Fibroblast of lung (primary cell): ENCODE measurements at regions not wholly inside any gene's neighbourhood (a gene's known extent, or its start where the extent isn't known, plus 50 kb on each side); places are given as distances from the start of the nearest gene placed in this dataset.

ENCODE experiments used
- DNase-seq, 2 donors: peaks; one replicate each; pipeline versions ENCODE4 v3.0.0 to v3.0.0-alpha.2; 2010; ENCODE audit warnings: low read depth in 2 of 2
- H2AFZ ChIP-seq: 2 replicates; pipeline ENCODE4 v1.5.1; 2012; ENCODE audit warnings: low read length, control low read depth, inconsistent platforms
- H3K27ac ChIP-seq: 2 replicates; pipeline ENCODE4 v1.5.1; 2011; ENCODE audit warnings: low read length, control low read depth; ENCODE audit not compliant: insufficient read depth
- H3K27me3 ChIP-seq: 2 replicates; pipeline ENCODE4 v1.5.1; 2011; ENCODE audit warnings: mild to moderate bottlenecking, low read length; ENCODE audit not compliant: control insufficient read depth, insufficient read depth
- H3K36me3 ChIP-seq: 2 replicates; pipeline ENCODE4 v1.5.1; 2011; ENCODE audit warnings: low read length; ENCODE audit not compliant: control insufficient read depth, insufficient read depth
- H3K4me1 ChIP-seq: 2 replicates; pipeline ENCODE4 v1.5.1; 2011; ENCODE audit warnings: low read length; ENCODE audit not compliant: control insufficient read depth, insufficient read depth; ENCODE audit errors: extremely low read depth
- H3K4me2 ChIP-seq: 2 replicates; pipeline ENCODE4 v1.5.1; 2011; ENCODE audit warnings: low read length, control low read depth; ENCODE audit not compliant: insufficient read depth; ENCODE audit errors: extremely low read depth
- H3K4me3 ChIP-seq, 4 experiments: fragments of 200-600 bp in 1 of 4; sonication (generic) in 1 of 4; replicated peaks in 1 of 4; 2 replicates each; pipeline ENCODE4 v1.5.1; 2011 to 2016; ENCODE audit warnings: low read length in 4 of 4, low read depth in 3 of 4, mild to moderate bottlenecking in 3 of 4, control low read depth in 2 of 4, inconsistent platforms in 1 of 4, mixed read lengths in 1 of 4; ENCODE audit not compliant: insufficient read depth in 1 of 4; ENCODE audit errors: control extremely low read depth in 1 of 4
- H3K79me2 ChIP-seq: 2 replicates; pipeline ENCODE4 v1.5.1; 2012; ENCODE audit warnings: mild to moderate bottlenecking, low read length, inconsistent platforms; ENCODE audit not compliant: control insufficient read depth, insufficient read depth
- H3K9ac ChIP-seq: 2 replicates; pipeline ENCODE4 v1.5.1; 2011; ENCODE audit warnings: mild to moderate bottlenecking, low read length, control low read depth; ENCODE audit not compliant: insufficient read depth
- H3K9me3 ChIP-seq: 2 replicates; pipeline ENCODE4 v1.5.1; 2012; ENCODE audit warnings: low read depth, low read length; ENCODE audit not compliant: control insufficient read depth, insufficient read depth
- H4K20me1 ChIP-seq: 2 replicates; pipeline ENCODE4 v1.5.1; 2011; ENCODE audit warnings: low read length; ENCODE audit not compliant: control insufficient read depth, insufficient read depth; ENCODE audit errors: extremely low read depth
- EZH2 ChIP-seq: IDR thresholded peaks from 2 replicates; pipeline ENCODE4 v1.5.1; 2012; ENCODE audit warnings: low read length, control low read depth, mild to moderate bottlenecking; ENCODE audit errors: missing control alignments
- TF ChIP-seq, protein P1 (sequence below), 2 donors: IDR thresholded peaks in 1 of 2; conservative IDR thresholded peaks in 1 of 2; 1 replicate in 1 of 2; 2 replicates in 1 of 2; pipeline ENCODE4 v1.5.1; 2011 to 2012; ENCODE audit warnings: low read length in 2 of 2, control low read depth in 1 of 2, inconsistent platforms in 1 of 2, low read depth in 1 of 2, mild to moderate bottlenecking in 1 of 2

DNA sequence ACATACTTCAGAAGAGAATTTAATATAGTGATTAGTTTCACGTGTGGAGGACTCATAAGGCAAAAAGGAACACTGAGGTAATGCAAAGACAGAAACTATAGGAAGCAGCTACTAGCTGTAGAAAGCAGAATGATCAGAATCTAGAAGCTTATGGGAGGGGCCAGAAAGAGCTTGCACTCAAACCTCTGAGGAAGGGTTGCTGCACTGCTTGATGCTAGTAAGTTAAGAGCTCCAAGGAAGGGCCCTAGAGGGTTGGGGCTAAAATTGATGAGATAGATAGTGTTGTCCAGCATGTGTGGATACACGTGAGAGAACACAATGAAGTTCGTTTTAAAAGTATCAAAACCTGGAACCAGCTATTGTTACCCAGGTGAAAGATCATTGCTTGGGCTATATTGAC lies 311.1 kb downstream of the SLC6A15 start:
- DNase-seq: no peak
- no peaks in the 10 kb centered on the region for H3K36me3 ChIP-seq
- no peak overlapping the region for H3K4me2 ChIP-seq
- H3K4me1 ChIP-seq: no peaks in the 10 kb centered on the region
- H3K27ac ChIP-seq: no peak overlapping the region
- H2AFZ ChIP-seq: no peak overlapping the region
- H3K4me3 ChIP-seq: no peak overlapping the region
- H3K27me3 ChIP-seq: no peaks in the 10 kb centered on the region
- TF ChIP-seq, protein P1, sequence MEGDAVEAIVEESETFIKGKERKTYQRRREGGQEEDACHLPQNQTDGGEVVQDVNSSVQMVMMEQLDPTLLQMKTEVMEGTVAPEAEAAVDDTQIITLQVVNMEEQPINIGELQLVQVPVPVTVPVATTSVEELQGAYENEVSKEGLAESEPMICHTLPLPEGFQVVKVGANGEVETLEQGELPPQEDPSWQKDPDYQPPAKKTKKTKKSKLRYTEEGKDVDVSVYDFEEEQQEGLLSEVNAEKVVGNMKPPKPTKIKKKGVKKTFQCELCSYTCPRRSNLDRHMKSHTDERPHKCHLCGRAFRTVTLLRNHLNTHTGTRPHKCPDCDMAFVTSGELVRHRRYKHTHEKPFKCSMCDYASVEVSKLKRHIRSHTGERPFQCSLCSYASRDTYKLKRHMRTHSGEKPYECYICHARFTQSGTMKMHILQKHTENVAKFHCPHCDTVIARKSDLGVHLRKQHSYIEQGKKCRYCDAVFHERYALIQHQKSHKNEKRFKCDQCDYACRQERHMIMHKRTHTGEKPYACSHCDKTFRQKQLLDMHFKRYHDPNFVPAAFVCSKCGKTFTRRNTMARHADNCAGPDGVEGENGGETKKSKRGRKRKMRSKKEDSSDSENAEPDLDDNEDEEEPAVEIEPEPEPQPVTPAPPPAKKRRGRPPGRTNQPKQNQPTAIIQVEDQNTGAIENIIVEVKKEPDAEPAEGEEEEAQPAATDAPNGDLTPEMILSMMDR (conservative IDR thresholded peaks at IDR 0.05 in 1 of 2, IDR thresholded peaks at IDR 0.05 in 1 of 2; ENCODE audit: low read depth in 1 of 2, low read length in 2 of 2): no peak
- TF ChIP-seq EZH2: no peak
- no peaks in the 10 kb centered on the region for H4K20me1 ChIP-seq
- H3K9ac ChIP-seq: no peak overlapping the region
- no peaks in the 10 kb centered on the region for H3K79me2 ChIP-seq
- H3K9me3 ChIP-seq: no peaks in the 10 kb centered on the region

DNA sequence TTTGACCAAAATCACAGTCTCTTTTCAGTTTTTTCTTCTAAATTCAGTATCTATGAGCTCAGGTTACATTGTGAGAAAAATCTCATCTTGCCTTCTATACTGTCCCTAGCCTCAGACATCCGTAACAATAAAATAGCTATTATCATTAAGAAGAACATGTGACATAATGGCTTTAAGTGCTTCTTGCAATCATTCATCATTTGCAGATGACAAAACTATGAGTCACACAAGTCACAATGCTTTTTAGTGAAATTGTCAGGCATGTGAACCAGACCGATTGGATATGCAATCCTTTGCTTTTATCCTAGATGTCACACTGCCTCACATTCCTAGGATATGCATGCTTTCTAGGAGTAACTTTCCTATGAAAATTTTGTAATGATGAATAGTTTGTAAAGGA lies 313.1 kb downstream of the SLC6A15 start:
- no peaks in the 10 kb centered on the region for H3K9me3 ChIP-seq
- H3K27ac ChIP-seq: no peak overlapping the region
- no peak for TF ChIP-seq EZH2
- TF ChIP-seq, protein P1 (conservative IDR thresholded peaks at IDR 0.05 in 1 of 2, IDR thresholded peaks at IDR 0.05 in 1 of 2; ENCODE audit: low read depth in 1 of 2, low read length in 2 of 2): no peak
- H3K4me3 ChIP-seq: no peak overlapping the region
- H3K4me1 ChIP-seq: no peaks in the 10 kb centered on the region
- no peaks in the 10 kb centered on the region for H4K20me1 ChIP-seq
- no peak overlapping the region for H3K9ac ChIP-seq
- H3K36me3 ChIP-seq: no peaks in the 10 kb centered on the region
- no peaks in the 10 kb centered on the region for H3K79me2 ChIP-seq
- H2AFZ ChIP-seq: no peak overlapping the region
- no peak overlapping the region for H3K4me2 ChIP-seq
- peak; percentile 8 to 48 for DNase-seq
- no peaks in the 10 kb centered on the region for H3K27me3 ChIP-seq

DNA sequence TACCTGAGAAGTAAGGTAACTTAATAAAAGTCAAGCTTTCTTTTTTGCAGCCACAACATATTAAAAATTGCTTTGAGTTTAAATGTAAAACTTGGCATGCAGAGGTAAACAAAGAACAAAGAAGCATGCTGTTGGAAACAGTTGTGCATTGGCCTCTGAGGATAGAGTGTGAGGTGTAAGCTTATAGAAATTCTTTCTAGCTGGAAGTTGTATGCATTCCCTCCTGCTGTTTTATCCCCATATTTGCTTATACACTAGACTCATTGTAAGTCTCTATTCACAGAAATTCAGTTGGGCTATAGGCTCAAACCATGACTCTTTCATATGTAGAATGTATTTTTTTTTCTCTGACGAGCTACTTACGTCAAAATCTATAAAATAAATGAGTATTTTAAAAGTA lies 316.3 kb downstream of the SLC6A15 start:
- no peaks in the 10 kb centered on the region for H3K27me3 ChIP-seq
- H2AFZ ChIP-seq: no peak overlapping the region
- no peaks in the 10 kb centered on the region for H3K79me2 ChIP-seq
- H3K4me1 ChIP-seq: no peaks in the 10 kb centered on the region
- no peak overlapping the region for H3K4me2 ChIP-seq
- no peak for TF ChIP-seq EZH2
- TF ChIP-seq, protein P1 (conservative IDR thresholded peaks at IDR 0.05 in 1 of 2, IDR thresholded peaks at IDR 0.05 in 1 of 2; ENCODE audit: low read depth in 1 of 2, low read length in 2 of 2): no peak
- H4K20me1 ChIP-seq: no peaks in the 10 kb centered on the region
- no peak overlapping the region for H3K4me3 ChIP-seq
- H3K36me3 ChIP-seq: no peaks in the 10 kb centered on the region
- no peak for DNase-seq
- no peak overlapping the region for H3K27ac ChIP-seq
- H3K9me3 ChIP-seq: no peaks in the 10 kb centered on the region
- H3K9ac ChIP-seq: no peak overlapping the region
